GM12891 (cell line): ENCODE measurements at regions not wholly inside any gene's neighbourhood (a gene's known extent, or its start where the extent isn't known, plus 50 kb on each side); places are given as distances from the start of the nearest gene placed in this dataset.

ENCODE experiments used
- POLR2A ChIP-seq: IDR thresholded peaks from 2 replicates; pipeline ENCODE4 v1.6.1; 2011; ENCODE audit warnings: low read depth, low read length, control low read depth
- POLR2AphosphoS5 ChIP-seq: IDR thresholded peaks from 2 replicates; pipeline ENCODE4 v1.6.1; 2011; ENCODE audit warnings: low read depth, low read length, control low read depth
- SPI1 ChIP-seq: IDR thresholded peaks from 2 replicates; pipeline ENCODE4 v1.6.1; 2011; ENCODE audit warnings: low read depth, low read length, control low read depth
- TAF1 ChIP-seq: IDR thresholded peaks from 2 replicates; pipeline ENCODE4 v1.6.1; 2011; ENCODE audit warnings: low read depth, low read length, control low read depth

DNA sequence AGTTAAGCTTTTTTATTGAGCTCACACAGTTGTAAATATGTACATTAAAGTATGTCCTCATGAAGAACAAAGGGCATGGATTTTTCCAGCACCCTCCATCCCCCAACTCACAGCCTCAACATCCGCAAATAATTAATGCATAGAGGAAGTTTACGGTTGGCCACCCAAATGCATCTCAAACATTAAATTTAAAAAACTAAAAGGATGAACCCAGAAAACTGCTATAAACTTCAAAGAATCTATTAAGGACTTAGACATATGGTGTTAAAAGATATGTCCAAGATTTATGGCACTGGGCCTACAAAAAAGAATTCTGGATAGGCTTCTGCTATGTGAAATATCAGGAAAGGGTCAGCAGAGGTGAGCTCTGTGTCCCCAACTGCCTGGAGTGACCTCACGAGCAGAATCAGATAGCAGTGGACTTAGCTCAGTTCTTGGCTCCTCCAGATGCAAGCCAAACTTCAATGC lies 54.0 kb upstream of the TNC start:
- TF ChIP-seq POLR2AphosphoS5 (no peak), POLR2A (no peak), SPI1 (no peak), TAF1 (no peak)
